ENCODE measurements at regions not wholly inside any gene's neighbourhood (a gene's known extent, or its start where the extent isn't known, plus 50 kb on each side); places are given as distances from the start of the nearest gene placed in this dataset.
"Not testable (repeated sequence)": the region's sequence is repeated elsewhere in the genome, so short reads cannot be mapped to it uniquely, and the experiment has no call there.

DNA sequence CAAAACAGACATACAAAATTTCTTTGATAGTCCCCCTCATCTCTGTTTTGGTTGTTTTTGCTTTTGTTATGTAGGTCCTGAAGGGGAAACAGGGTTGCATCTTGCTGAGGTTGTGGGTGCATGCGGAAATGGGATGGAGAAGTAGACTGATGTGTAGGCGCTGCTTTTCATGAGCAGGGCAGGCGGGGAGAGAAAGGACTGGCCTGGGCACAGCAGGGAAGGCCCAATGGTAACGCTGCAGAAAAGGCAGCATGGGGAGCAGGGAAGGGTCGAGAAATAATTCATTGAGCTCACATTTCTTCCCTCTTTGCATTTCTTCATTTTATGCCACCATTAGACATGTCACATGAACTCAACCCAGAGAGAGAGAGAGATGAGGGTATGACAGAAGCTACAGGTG, 74.3 kb upstream of the CCN2 start:
- FAIRE-seq = no peak
- no peak for DNase-seq (ENCODE audit: insufficient read length, low spot score)
- TF ChIP-seq TAF1 (IDR thresholded peaks at IDR 0.05; ENCODE audit: low read depth, low read length) (no peak), POLR2AphosphoS5 (IDR thresholded peaks at IDR 0.05; ENCODE audit: low read depth, low read length) (no peak)

DNA sequence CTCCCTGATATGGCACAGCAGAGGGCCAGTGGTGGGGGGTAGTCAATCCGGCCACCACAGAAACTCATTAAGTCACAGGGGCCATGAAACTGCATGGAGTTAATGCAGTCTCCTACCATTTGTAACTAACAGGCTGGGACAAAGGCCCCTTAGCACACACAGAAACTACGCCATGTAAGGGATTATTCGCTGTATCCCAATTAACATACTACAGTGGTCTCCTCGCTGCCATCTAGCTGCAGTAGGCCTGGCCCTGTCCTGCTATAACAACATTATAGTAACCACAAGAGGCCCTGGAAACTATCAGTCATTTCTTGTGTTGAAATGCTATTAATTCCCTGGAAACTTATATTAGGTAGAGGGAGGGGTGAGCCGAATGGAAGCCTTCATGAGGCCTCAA, 72.3 kb upstream of the CCN2 start:
- TF ChIP-seq POLR2A (IDR thresholded peaks at IDR 0.05; ENCODE audit: low read depth, low read length) (no peak), PAX5 (IDR thresholded peaks at IDR 0.05; ENCODE audit: insufficient read depth, low read length, severe bottlenecking) (no peak), TAF1 (IDR thresholded peaks at IDR 0.05; ENCODE audit: low read depth, low read length) (no peak), SPI1 (IDR thresholded peaks at IDR 0.05; ENCODE audit: low read depth, low read length) (no peak), POLR2AphosphoS5 (IDR thresholded peaks at IDR 0.05; ENCODE audit: low read depth, low read length) (no peak), POU2F2 (IDR thresholded peaks at IDR 0.05; ENCODE audit: low read depth, low read length) (no peak)
- FAIRE-seq (no peak), DNase-seq (ENCODE audit: insufficient read length, low spot score) (no peak)

DNA sequence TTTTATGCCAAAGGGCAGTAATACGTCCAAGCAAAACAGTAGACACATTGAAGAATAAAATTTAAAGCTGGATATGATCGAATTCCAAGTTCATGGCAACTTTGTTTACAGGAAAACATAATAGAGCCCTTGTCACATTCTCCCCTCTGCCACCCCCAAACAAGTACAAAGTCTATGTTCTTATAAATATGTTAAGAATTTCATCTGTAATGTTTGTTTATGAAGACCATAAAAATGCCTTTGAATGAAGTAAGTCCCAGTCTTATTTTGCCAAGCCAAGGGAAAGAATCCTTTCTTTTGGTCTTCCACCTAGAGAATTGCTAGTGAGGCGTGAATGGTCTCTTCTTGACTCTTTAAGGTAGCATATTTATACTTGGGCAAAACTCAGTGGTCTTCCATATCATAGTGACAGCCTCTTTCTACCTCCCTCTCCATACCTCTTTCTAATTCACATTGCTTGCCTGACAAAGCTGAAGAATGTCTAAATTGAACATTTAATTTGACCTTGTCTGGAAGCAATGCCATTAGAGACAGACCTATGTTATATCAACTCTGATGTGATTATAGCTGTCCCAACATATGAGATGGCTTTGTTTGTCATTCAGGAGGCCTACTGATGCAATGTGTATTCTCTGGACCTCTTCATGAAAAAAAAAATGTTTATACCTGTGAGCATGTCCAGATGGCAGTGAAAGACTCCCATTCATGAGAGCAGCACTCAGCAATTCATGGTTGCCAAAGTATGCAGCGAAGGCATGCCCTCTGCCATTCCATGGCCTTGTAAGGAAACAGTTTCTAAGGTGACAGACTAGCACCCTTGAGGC, 70.6 kb upstream of the CCN2 start:
- no peak for FAIRE-seq
- DNase-seq (ENCODE audit: insufficient read length, low spot score) = no peak
- TF ChIP-seq POLR2AphosphoS5 (IDR thresholded peaks at IDR 0.05; ENCODE audit: low read depth, low read length) (no peak), TAF1 (IDR thresholded peaks at IDR 0.05; ENCODE audit: low read depth, low read length) (no peak), POU2F2 (IDR thresholded peaks at IDR 0.05; ENCODE audit: low read depth, low read length) (no peak), PAX5 (IDR thresholded peaks at IDR 0.05; ENCODE audit: insufficient read depth, low read length, severe bottlenecking) (no peak), SPI1 (IDR thresholded peaks at IDR 0.05; ENCODE audit: low read depth, low read length) (no peak), POLR2A (IDR thresholded peaks at IDR 0.05; ENCODE audit: low read depth, low read length) (no peak)

DNA sequence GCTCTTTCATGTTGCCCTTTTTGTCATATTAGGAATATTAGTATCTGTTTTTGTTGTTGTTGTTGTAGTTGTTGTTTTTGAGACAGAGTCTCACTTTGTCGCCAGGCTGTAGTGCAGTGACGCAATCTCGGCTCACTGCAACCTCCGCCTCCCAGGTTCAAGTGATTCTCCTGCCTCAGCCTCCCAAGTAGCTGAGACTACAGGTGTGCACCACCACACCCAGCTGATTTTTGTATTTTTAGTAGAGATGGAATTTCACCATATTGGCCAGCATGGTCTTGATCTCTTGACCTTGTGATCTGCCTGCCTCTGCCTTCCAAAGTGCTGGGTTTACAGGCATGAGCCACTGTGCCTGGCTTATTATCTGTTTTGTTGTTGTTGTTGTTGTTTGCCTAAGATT, 69.7 kb upstream of the CCN2 start:
- FAIRE-seq; DNase-seq (ENCODE audit: insufficient read length, low spot score): not testable (repeated sequence)

DNA sequence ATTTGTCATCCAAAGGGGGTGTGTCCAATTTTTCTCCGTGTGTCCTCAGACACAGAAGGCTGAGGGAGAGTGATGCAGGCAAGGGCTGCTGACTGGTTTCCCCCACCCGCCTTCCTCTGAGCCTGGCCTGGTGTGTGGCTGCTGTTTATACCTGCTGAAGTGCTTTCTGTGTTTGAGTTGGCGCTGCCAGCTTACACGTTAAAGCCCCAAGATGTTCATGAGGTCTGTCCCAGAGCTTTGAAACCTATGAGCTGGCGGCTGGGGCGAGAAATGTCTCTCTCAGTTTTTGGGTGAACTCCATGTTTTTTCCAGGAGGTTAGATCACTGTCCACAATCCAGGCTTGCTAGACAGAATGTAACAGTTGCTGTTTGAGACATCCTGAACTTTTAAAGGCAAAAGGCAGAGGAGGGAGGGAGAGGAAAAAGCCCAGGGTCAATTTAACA, 69.0 kb upstream of the CCN2 start:
- FAIRE-seq (no peak), DNase-seq (ENCODE audit: insufficient read length, low spot score) (no peak)
- TF ChIP-seq TAF1 (IDR thresholded peaks at IDR 0.05; ENCODE audit: low read depth, low read length) (no peak), PAX5 (IDR thresholded peaks at IDR 0.05; ENCODE audit: insufficient read depth, low read length, severe bottlenecking) (no peak), POLR2A (IDR thresholded peaks at IDR 0.05; ENCODE audit: low read depth, low read length) (no peak), POLR2AphosphoS5 (IDR thresholded peaks at IDR 0.05; ENCODE audit: low read depth, low read length) (no peak), POU2F2 (IDR thresholded peaks at IDR 0.05; ENCODE audit: low read depth, low read length) (no peak), SPI1 (IDR thresholded peaks at IDR 0.05; ENCODE audit: low read depth, low read length) (no peak)

DNA sequence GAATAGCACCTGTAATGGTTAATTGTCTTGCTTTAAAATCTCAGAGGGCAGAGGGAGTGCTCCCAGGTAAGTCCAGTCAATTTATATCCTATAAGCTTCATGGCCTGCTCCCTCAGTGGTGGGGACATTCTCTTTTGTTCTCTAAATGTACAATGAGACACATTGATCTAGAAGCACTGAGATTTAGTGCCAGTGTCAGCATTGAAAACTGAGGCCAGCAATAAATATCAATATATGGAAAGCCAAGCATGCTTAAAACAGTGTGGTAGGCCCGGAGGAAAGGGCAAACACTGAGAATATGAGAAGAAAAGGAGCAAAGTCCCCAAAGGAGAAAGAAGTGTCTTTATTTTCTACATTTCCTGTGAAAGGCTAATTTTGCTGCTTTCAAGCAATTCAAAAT, 68.4 kb upstream of the CCN2 start:
- no peak for DNase-seq (ENCODE audit: insufficient read length, low spot score)
- no peak for FAIRE-seq
- TF ChIP-seq POU2F2 (IDR thresholded peaks at IDR 0.05; ENCODE audit: low read depth, low read length) (no peak), POLR2AphosphoS5 (IDR thresholded peaks at IDR 0.05; ENCODE audit: low read depth, low read length) (no peak), POLR2A (IDR thresholded peaks at IDR 0.05; ENCODE audit: low read depth, low read length) (no peak), PAX5 (IDR thresholded peaks at IDR 0.05; ENCODE audit: insufficient read depth, low read length, severe bottlenecking) (no peak), SPI1 (IDR thresholded peaks at IDR 0.05; ENCODE audit: low read depth, low read length) (no peak), TAF1 (IDR thresholded peaks at IDR 0.05; ENCODE audit: low read depth, low read length) (no peak)

- TF ChIP-seq POU2F2 (IDR thresholded peaks at IDR 0.05; ENCODE audit: low read depth, low read length) (no peak), POLR2A (IDR thresholded peaks at IDR 0.05; ENCODE audit: low read depth, low read length) (no peak), PAX5 (IDR thresholded peaks at IDR 0.05; ENCODE audit: insufficient read depth, low read length, severe bottlenecking) (no peak), TAF1 (IDR thresholded peaks at IDR 0.05; ENCODE audit: low read depth, low read length) (no peak), POLR2AphosphoS5 (IDR thresholded peaks at IDR 0.05; ENCODE audit: low read depth, low read length) (no peak), SPI1 (IDR thresholded peaks at IDR 0.05; ENCODE audit: low read depth, low read length) (no peak)
- FAIRE-seq = no peak
- no peak for DNase-seq (ENCODE audit: insufficient read length, low spot score)
Measured at GRCh38 chr6:132017942-132018341, 66.8 kb upstream of the CCN2 start.

- FAIRE-seq (no peak), DNase-seq (ENCODE audit: insufficient read length, low spot score) (no peak)
- no peak for TF ChIP-seq POLR2AphosphoS5 (IDR thresholded peaks at IDR 0.05; ENCODE audit: low read depth, low read length)
- no peak for TF ChIP-seq POLR2A (IDR thresholded peaks at IDR 0.05; ENCODE audit: low read depth, low read length)
- no peak for TF ChIP-seq POU2F2 (IDR thresholded peaks at IDR 0.05; ENCODE audit: low read depth, low read length)
- no peak for TF ChIP-seq SPI1 (IDR thresholded peaks at IDR 0.05; ENCODE audit: low read depth, low read length)
- TF ChIP-seq PAX5 (IDR thresholded peaks at IDR 0.05; ENCODE audit: insufficient read depth, low read length, severe bottlenecking) = no peak
- TF ChIP-seq TAF1 (IDR thresholded peaks at IDR 0.05; ENCODE audit: low read depth, low read length) = no peak
Measured at GRCh38 chr6:132016396-132016795, 65.2 kb upstream of the CCN2 start.

DNA sequence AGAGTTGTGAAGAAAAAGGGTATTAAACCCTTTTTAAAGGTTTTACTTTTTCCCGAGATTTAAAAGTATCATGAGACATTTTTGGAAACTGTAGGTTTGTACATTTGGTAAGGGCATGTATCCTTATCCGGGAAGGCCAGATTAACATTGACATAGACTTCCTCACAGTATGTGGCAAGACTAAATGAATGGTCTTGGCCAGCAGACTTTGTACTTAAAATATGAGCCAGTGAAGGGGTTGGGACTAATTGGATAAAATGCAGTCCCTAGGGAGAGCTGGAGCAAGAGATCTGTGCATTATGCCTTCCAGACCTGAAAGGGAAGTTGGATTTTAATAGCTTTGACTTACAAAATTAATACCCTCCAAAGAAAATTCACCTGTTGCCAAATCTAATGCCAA, 60.4 kb upstream of the CCN2 start:
- no peak for TF ChIP-seq POLR2AphosphoS5 (IDR thresholded peaks at IDR 0.05; ENCODE audit: low read depth, low read length)
- no peak for TF ChIP-seq POU2F2 (IDR thresholded peaks at IDR 0.05; ENCODE audit: low read depth, low read length)
- TF ChIP-seq SPI1 (IDR thresholded peaks at IDR 0.05; ENCODE audit: low read depth, low read length) = no peak
- TF ChIP-seq POLR2A (IDR thresholded peaks at IDR 0.05; ENCODE audit: low read depth, low read length) = no peak
- no peak for TF ChIP-seq PAX5 (IDR thresholded peaks at IDR 0.05; ENCODE audit: insufficient read depth, low read length, severe bottlenecking)
- TF ChIP-seq TAF1 (IDR thresholded peaks at IDR 0.05; ENCODE audit: low read depth, low read length) = no peak
- FAIRE-seq (no peak), DNase-seq (ENCODE audit: insufficient read length, low spot score) (no peak)

DNA sequence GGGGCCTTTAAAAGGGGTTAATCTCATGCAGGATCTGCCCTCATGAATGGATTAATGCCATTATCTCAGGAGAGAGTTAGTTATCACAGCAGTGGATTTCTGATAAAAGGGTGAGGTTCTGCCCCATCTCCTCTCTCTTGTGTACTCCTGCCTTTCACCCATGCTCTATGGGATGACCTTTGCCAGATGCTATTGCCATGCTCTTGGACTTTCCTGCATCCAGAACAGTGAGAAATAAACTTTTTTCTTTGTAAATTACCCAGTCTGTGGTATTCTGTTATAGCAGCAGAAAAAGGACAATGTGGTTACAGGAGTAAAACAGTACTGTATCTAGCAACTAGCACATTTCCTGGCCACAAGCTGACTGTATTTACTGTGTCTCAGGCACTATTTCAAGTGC, 58.0 kb upstream of the CCN2 start:
- TF ChIP-seq POU2F2 (IDR thresholded peaks at IDR 0.05; ENCODE audit: low read depth, low read length) = no peak
- no peak for TF ChIP-seq SPI1 (IDR thresholded peaks at IDR 0.05; ENCODE audit: low read depth, low read length)
- no peak for TF ChIP-seq POLR2A (IDR thresholded peaks at IDR 0.05; ENCODE audit: low read depth, low read length)
- no peak for TF ChIP-seq PAX5 (IDR thresholded peaks at IDR 0.05; ENCODE audit: insufficient read depth, low read length, severe bottlenecking)
- no peak for TF ChIP-seq POLR2AphosphoS5 (IDR thresholded peaks at IDR 0.05; ENCODE audit: low read depth, low read length)
- no peak for TF ChIP-seq TAF1 (IDR thresholded peaks at IDR 0.05; ENCODE audit: low read depth, low read length)
- DNase-seq (ENCODE audit: insufficient read length, low spot score) (no peak), FAIRE-seq (no peak)
